ENCODE measurements at regions not wholly inside any gene's neighbourhood (a gene's known extent, or its start where the extent isn't known, plus 50 kb on each side); places are given as distances from the start of the nearest gene placed in this dataset.
"Not testable (repeated sequence)": the region's sequence is repeated elsewhere in the genome, so short reads cannot be mapped to it uniquely, and the experiment has no call there.

GRCh38 chrX:121763671-121764070 is 716.3 kb downstream of the GLUD2 start:
- Mint-ChIP-seq H3K4me3 (no peak overlapping the region), H3K27me3 (ENCODE audit: low read depth) (no peaks in the 10 kb centered on the region), H3K27ac (ENCODE audit: unreplicated experiment) (no peak overlapping the region), H3K4me1 (no peaks in the 10 kb centered on the region), H3K9me3 (no peaks in the 10 kb centered on the region), H3K36me3 (ENCODE audit: low read depth) (no peaks in the 10 kb centered on the region)
- no peak for DNase-seq (ENCODE audit: low read depth, low spot score)
- TF ChIP-seq CTCF (conservative IDR thresholded peaks at IDR 0.05) = no peak

- H3K27me3 Mint-ChIP-seq (ENCODE audit: low read depth) = not testable (repeated sequence)
Observed at GRCh38 chrX:121768210-121768609, 720.8 kb downstream of the GLUD2 start.

GRCh38 chrX:121781991-121782390 is 734.6 kb downstream of the GLUD2 start:
- Mint-ChIP-seq H3K4me3 (no peak overlapping the region), H3K9me3 (peaks cover 6% of the 10 kb centered on the region), H3K27ac (ENCODE audit: unreplicated experiment) (no peak overlapping the region), H3K4me1 (no peaks in the 10 kb centered on the region), H3K27me3 (ENCODE audit: low read depth) (no peaks in the 10 kb centered on the region), H3K36me3 (ENCODE audit: low read depth) (no peaks in the 10 kb centered on the region)
- DNase-seq (ENCODE audit: low read depth, low spot score) = no peak
- no peak for TF ChIP-seq CTCF (conservative IDR thresholded peaks at IDR 0.05)

More at GRCh38 chrX:121768210-121768609, 720.8 kb downstream of the GLUD2 start:
- H3K36me3 Mint-ChIP-seq (ENCODE audit: low read depth); H3K4me3 Mint-ChIP-seq; H3K4me1 Mint-ChIP-seq; H3K27ac Mint-ChIP-seq (ENCODE audit: unreplicated experiment); H3K9me3 Mint-ChIP-seq; DNase-seq (ENCODE audit: low read depth, low spot score): not testable (repeated sequence)

GRCh38 chrX:121782544-121782943 is 735.1 kb downstream of the GLUD2 start:
- H3K4me1 Mint-ChIP-seq = no peaks in the 10 kb centered on the region
- no peak overlapping the region for H3K27ac Mint-ChIP-seq (ENCODE audit: unreplicated experiment)
- H3K9me3 Mint-ChIP-seq = peaks cover 6% of the 10 kb centered on the region
- no peaks in the 10 kb centered on the region for H3K27me3 Mint-ChIP-seq (ENCODE audit: low read depth)
- no peak for DNase-seq (ENCODE audit: low read depth, low spot score)
- no peak overlapping the region for H3K4me3 Mint-ChIP-seq
- no peaks in the 10 kb centered on the region for H3K36me3 Mint-ChIP-seq (ENCODE audit: low read depth)
- TF ChIP-seq CTCF (conservative IDR thresholded peaks at IDR 0.05) = no peak

GRCh38 chrX:121782976-121783375 is 735.6 kb downstream of the GLUD2 start:
- H3K9me3 Mint-ChIP-seq = peaks cover 6% of the 10 kb centered on the region
- no peak for TF ChIP-seq CTCF (conservative IDR thresholded peaks at IDR 0.05)
- no peak overlapping the region for H3K4me3 Mint-ChIP-seq
- no peaks in the 10 kb centered on the region for H3K36me3 Mint-ChIP-seq (ENCODE audit: low read depth)
- no peaks in the 10 kb centered on the region for H3K27me3 Mint-ChIP-seq (ENCODE audit: low read depth)
- no peaks in the 10 kb centered on the region for H3K4me1 Mint-ChIP-seq
- no peak overlapping the region for H3K27ac Mint-ChIP-seq (ENCODE audit: unreplicated experiment)
- DNase-seq (ENCODE audit: low read depth, low spot score) = no peak

- DNase-seq (ENCODE audit: low read depth, low spot score) = no peak
- no peak overlapping the region for H3K27ac Mint-ChIP-seq (ENCODE audit: unreplicated experiment)
- no peaks in the 10 kb centered on the region for H3K27me3 Mint-ChIP-seq (ENCODE audit: low read depth)
- no peaks in the 10 kb centered on the region for H3K4me1 Mint-ChIP-seq
- no peaks in the 10 kb centered on the region for H3K36me3 Mint-ChIP-seq (ENCODE audit: low read depth)
- H3K4me3 Mint-ChIP-seq = no peak overlapping the region
- TF ChIP-seq CTCF (conservative IDR thresholded peaks at IDR 0.05) = no peak
- peaks cover 12% of the 10 kb centered on the region for H3K9me3 Mint-ChIP-seq
Observed at GRCh38 chrX:121802881-121803412, 755.5 kb downstream of the GLUD2 start.

Data from neural crest cell (in vitro differentiated cells).